GM12878 (cell line): ENCODE measurements at regions not wholly inside any gene's neighbourhood (a gene's known extent, or its start where the extent isn't known, plus 50 kb on each side); places are given as distances from the start of the nearest gene placed in this dataset.

Experiments used
- ATAC-seq: fragments of 200-7000 bp; cut with Tn5 transposase; 3 replicates; pipeline ENCODE4 v1.9.1; 2020; ENCODE audit warnings: mild to moderate bottlenecking, moderate library complexity
- BruUV-seq: library from RNA; stranded (reverse); fragments of 400-500 nt; replicated peaks from 2 replicates; lab custom pipeline; 2021; lab: Mats Ljungman, UMichigan
- CTCF ChIA-PET: fragments of 300-600 bp; sonication (Branson Sonifier 250); formaldehyde crosslinking; extraction: SDS; loops from one replicate; lab custom pipeline; 2021; ENCODE audit warnings: inconsistent platforms; lab: Yijun Ruan, JAX
- POLR2A ChIA-PET: fragments of 350-600 bp; formaldehyde crosslinking; extraction: SDS; loops from one replicate; lab custom pipeline; 2021; ENCODE audit warnings: inconsistent platforms; lab: Charles Lee
- RAD21 ChIA-PET: fragments of 300-600 bp; sonication (Branson Sonifier 250); formaldehyde crosslinking; loops from one replicate; lab custom pipeline; 2023; ENCODE audit warnings: antibody characterized with exemption; ENCODE audit not compliant: unreplicated experiment; lab: Charles Lee
- SMC1A ChIA-PET: fragments of 300-600 bp; sonication (Branson Sonifier 250); formaldehyde crosslinking; loops from one replicate; lab custom pipeline; 2023; ENCODE audit not compliant: unreplicated experiment, uncharacterized antibody; lab: Charles Lee
- DNase-seq: peaks from one replicate; pipeline ENCODE4 v3.0.0-alpha.2; 2011; ENCODE audit warnings: low read depth, low spot score
- FAIRE-seq: peaks from 3 replicates; lab custom pipeline; 2011; peaks lifted over from hg19 to GRCh38; lab: Jason Lieb, UNC
- H2AFZ ChIP-seq: 2 replicates; pipeline ENCODE4 v1.6.0; 2011; ENCODE audit warnings: low read depth, low read length, control low read depth; ENCODE audit not compliant: control insufficient read depth
- H3K27ac ChIP-seq: 2 replicates; pipeline ENCODE4 v1.5.1; 2011; ENCODE audit warnings: control low read depth; ENCODE audit not compliant: control insufficient read depth, insufficient read depth
- H3K27me3 ChIP-seq, 2 experiments: replicated peaks in 1 of 2; 2 replicates each; pipeline versions ENCODE4 v1.6.0 to v1.6.1; 2011; ENCODE audit warnings: low read length in 1 of 2; ENCODE audit not compliant: control insufficient read depth in 2 of 2, insufficient read depth in 2 of 2
- H3K36me3 ChIP-seq, 2 experiments: 2 replicates each; pipeline ENCODE4 v1.5.1; 2011; ENCODE audit warnings: low read length in 1 of 2; ENCODE audit not compliant: control insufficient read depth in 2 of 2, insufficient read depth in 2 of 2
- H3K4me1 ChIP-seq: 2 replicates; pipeline ENCODE4 v1.6.1; 2011; ENCODE audit warnings: mild to moderate bottlenecking, low read length, moderate library complexity, mixed read lengths; ENCODE audit not compliant: control insufficient read depth, insufficient read depth
- H3K4me2 ChIP-seq: 2 replicates; pipeline ENCODE4 v1.6.0; 2011; ENCODE audit warnings: control low read depth; ENCODE audit not compliant: control insufficient read depth, insufficient read depth
- H3K4me3 ChIP-seq: fragments of 200-600 bp; sonication (generic); 2 replicates; pipeline ENCODE4 v1.5.1; 2016
- H3K79me2 ChIP-seq: 2 replicates; pipeline ENCODE4 v1.6.0; 2011; ENCODE audit warnings: low read length; ENCODE audit not compliant: control insufficient read depth, insufficient read depth
- H3K9ac ChIP-seq: 2 replicates; pipeline ENCODE4 v1.8.0; 2011; ENCODE audit warnings: low read length, control low read depth, mixed read lengths; ENCODE audit not compliant: control insufficient read depth, insufficient read depth
- H3K9me3 ChIP-seq: replicated peaks from 3 replicates; pipeline ENCODE4 v1.5.1; 2011; ENCODE audit warnings: mild to moderate bottlenecking, low read length; ENCODE audit not compliant: control insufficient read depth, insufficient read depth
- H4K20me1 ChIP-seq: 2 replicates; pipeline ENCODE4 v1.6.0; 2011; ENCODE audit not compliant: control insufficient read depth, insufficient read depth
- CBX3 ChIP-seq: fragments of 200-600 bp; sonication (generic); IDR thresholded peaks from 2 replicates; pipeline ENCODE4 v1.6.1; 2016; ENCODE audit warnings: low read depth, borderline replicate concordance
- MEF2B ChIP-seq: fragments of 450-650 bp; IDR thresholded peaks from 2 replicates; pipeline ENCODE4 v1.6.1; 2018; ENCODE audit warnings: mild to moderate bottlenecking, moderate library complexity; ENCODE audit not compliant: partially characterized antibody, poor library complexity, severe bottlenecking
- POU2F2 ChIP-seq: IDR thresholded peaks from 3 replicates; pipeline ENCODE4 v1.6.1; 2011; ENCODE audit warnings: low read depth, mild to moderate bottlenecking, low read length, borderline replicate concordance
- WGBS: methylation state at CpG from one replicate; pipeline ENCODE4 v1.1.6; 2016; ENCODE audit warnings: low lambda C conversion rate; ENCODE audit not compliant: insufficient replicate concordance, insufficient coverage; ENCODE audit errors: missing lambda C conversion rate; 5-methylcytosine and 5-hydroxymethylcytosine counted together
- in situ Hi-C: fragments of 300-500 bp; cut with MboI; formaldehyde crosslinking; loops from 9 replicates; pipeline ENCODE4 v1.14.3; 2018; ENCODE audit warnings: mixed read lengths
- intact Hi-C: fragments of 100-400 bp; cut with micrococcal nuclease; formaldehyde crosslinking; loops from one replicate; pipeline ENCODE4 v1.14.2; 2022; ENCODE audit not compliant: unreplicated experiment
- TF ChIP-seq, protein P1 (sequence below): fragments of 450-650 bp; formaldehyde crosslinking; IDR thresholded peaks from 2 replicates; pipeline ENCODE4 v1.4.0; 2022; ENCODE audit warnings: mild to moderate bottlenecking, moderate library complexity
- TF ChIP-seq, protein P2 (sequence below): IDR thresholded peaks from 2 replicates; pipeline ENCODE4 v1.6.1; 2012; ENCODE audit warnings: mild to moderate bottlenecking, low read depth, low read length

DNA sequence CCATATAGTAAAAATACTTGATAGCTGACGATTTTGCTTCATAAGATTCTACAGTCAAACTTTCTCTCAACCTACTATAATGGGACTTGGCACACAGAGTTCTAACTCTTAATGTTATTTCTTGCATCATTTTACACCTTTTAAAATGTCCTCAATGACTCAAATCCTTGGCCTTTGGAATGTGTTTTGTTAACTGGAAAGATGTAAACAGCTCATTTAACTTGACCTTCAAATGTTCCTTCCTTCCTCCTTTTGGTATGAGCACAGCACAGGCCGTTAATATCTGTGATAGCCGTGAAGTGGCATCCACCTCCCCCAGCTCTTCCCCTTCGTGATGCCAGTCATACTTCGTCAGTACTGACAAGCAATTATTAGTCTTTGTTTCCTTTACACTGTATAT is 972.0 kb upstream of the CITED2 start:
- POLR2A ChIA-PET = no interaction called here
- under 1% methylated on average over 5 of the region's 5 CpGs for WGBS
- in situ Hi-C loops = no loop called here

More for the DNA sequence above, 972.0 kb upstream of the CITED2 start:
- CTCF ChIA-PET = no interaction called here
- no peak for FAIRE-seq
- H3K9me3 ChIP-seq = no peaks in the 10 kb centered on the region
- BruUV-seq = no TSS peak
- H3K27me3 ChIP-seq = no peaks in the 10 kb centered on the region
- TF ChIP-seq MEF2B (no peak), CBX3 (no peak), POU2F2 (no peak)
- TF ChIP-seq, protein P1, sequence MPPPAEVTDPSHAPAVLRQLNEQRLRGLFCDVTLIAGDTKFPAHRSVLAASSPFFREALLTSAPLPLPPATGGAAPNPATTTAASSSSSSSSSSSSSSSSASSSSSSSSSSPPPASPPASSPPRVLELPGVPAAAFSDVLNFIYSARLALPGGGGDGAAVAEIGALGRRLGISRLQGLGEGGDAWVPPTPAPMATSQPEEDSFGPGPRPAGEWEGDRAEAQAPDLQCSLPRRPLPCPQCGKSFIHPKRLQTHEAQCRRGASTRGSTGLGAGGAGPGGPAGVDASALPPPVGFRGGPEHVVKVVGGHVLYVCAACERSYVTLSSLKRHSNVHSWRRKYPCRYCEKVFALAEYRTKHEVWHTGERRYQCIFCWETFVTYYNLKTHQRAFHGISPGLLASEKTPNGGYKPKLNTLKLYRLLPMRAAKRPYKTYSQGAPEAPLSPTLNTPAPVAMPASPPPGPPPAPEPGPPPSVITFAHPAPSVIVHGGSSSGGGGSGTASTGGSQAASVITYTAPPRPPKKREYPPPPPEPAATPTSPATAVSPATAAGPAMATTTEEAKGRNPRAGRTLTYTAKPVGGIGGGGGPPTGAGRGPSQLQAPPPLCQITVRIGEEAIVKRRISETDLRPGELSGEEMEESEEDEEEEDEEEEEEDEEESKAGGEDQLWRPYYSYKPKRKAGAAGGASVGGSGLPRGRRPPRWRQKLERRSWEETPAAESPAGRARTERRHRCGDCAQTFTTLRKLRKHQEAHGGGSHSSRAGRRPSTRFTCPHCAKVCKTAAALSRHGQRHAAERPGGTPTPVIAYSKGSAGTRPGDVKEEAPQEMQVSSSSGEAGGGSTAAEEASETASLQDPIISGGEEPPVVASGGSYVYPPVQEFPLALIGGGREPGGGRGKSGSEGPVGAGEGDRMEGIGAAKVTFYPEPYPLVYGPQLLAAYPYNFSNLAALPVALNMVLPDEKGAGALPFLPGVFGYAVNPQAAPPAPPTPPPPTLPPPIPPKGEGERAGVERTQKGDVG = no peak
- TF ChIP-seq, protein P2, sequence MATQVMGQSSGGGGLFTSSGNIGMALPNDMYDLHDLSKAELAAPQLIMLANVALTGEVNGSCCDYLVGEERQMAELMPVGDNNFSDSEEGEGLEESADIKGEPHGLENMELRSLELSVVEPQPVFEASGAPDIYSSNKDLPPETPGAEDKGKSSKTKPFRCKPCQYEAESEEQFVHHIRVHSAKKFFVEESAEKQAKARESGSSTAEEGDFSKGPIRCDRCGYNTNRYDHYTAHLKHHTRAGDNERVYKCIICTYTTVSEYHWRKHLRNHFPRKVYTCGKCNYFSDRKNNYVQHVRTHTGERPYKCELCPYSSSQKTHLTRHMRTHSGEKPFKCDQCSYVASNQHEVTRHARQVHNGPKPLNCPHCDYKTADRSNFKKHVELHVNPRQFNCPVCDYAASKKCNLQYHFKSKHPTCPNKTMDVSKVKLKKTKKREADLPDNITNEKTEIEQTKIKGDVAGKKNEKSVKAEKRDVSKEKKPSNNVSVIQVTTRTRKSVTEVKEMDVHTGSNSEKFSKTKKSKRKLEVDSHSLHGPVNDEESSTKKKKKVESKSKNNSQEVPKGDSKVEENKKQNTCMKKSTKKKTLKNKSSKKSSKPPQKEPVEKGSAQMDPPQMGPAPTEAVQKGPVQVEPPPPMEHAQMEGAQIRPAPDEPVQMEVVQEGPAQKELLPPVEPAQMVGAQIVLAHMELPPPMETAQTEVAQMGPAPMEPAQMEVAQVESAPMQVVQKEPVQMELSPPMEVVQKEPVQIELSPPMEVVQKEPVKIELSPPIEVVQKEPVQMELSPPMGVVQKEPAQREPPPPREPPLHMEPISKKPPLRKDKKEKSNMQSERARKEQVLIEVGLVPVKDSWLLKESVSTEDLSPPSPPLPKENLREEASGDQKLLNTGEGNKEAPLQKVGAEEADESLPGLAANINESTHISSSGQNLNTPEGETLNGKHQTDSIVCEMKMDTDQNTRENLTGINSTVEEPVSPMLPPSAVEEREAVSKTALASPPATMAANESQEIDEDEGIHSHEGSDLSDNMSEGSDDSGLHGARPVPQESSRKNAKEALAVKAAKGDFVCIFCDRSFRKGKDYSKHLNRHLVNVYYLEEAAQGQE = no peak
- TF ChIP-seq, all 136 proteins: peak for 0
- DNase-seq = no peak
- Histone ChIP-seq H3K4me1 (no peaks in the 10 kb centered on the region), H3K36me3 (no peaks in the 10 kb centered on the region), H3K79me2 (no peaks in the 10 kb centered on the region), H3K9ac (no peak overlapping the region), H3K4me3 (no peak overlapping the region), H4K20me1 (no peaks in the 10 kb centered on the region), H3K27ac (no peak overlapping the region), H3K4me2 (no peak overlapping the region), H2AFZ (no peak overlapping the region)
- ChIA-PET RAD21 (no interaction called here), SMC1A (interaction anchor here (0.7 to 1.5 kb wide), 6 partner anchors 9 to 404 kb away, joined by 3 to 4 read pairs (median 3); no protein-coding TSS in a partner anchor)
- intact Hi-C loops = no loop called here
- ATAC-seq = no peak
